ENCODE measurements at regions not wholly inside any gene's neighbourhood (a gene's known extent, or its start where the extent isn't known, plus 50 kb on each side); places are given as distances from the start of the nearest gene placed in this dataset.
A peak's percentile ranks its signal among the peaks of the same experiment; 100 is the strongest.

- Histone ChIP-seq H3K4me1 (ENCODE audit: control insufficient read depth, extremely low read depth, insufficient read depth, low read length) (no peaks in the 10 kb centered on the region), H3K4me3 (ENCODE audit: control insufficient read depth in 2 of 3, extremely low read depth in 1 of 3, insufficient read depth in 2 of 3, low read depth in 1 of 3, low read length in 3 of 3) (no peak overlapping the region), H3K27ac (ENCODE audit: control insufficient read depth, insufficient read depth, low read length) (no peak overlapping the region), H2AFZ (ENCODE audit: control insufficient read depth, low read length) (no peak overlapping the region), H4K20me1 (ENCODE audit: control insufficient read depth, extremely low read depth, insufficient read depth, low read length) (no peaks in the 10 kb centered on the region), H3K36me3 (ENCODE audit: control insufficient read depth in 2 of 2, extremely low read depth in 1 of 2, insufficient read depth in 2 of 2, low read length in 2 of 2) (no peaks in the 10 kb centered on the region), H3K4me2 (ENCODE audit: control insufficient read depth, extremely low read depth, insufficient read depth, low read depth, low read length) (no peak overlapping the region), H3K9me3 (ENCODE audit: control insufficient read depth, low read depth, low read length) (no peaks in the 10 kb centered on the region), H3K9me1 (ENCODE audit: control insufficient read depth, extremely low read depth, insufficient read depth, low read length) (no peaks in the 10 kb centered on the region), H3K9ac (ENCODE audit: control insufficient read depth, extremely low read depth, insufficient read depth, low read length) (no peak overlapping the region), H3K79me2 (ENCODE audit: control insufficient read depth, insufficient read depth, low read length) (no peaks in the 10 kb centered on the region), H3K27me3 (ENCODE audit: control insufficient read depth, extremely low read depth, insufficient read depth, low read length) (no peaks in the 10 kb centered on the region)
- TF ChIP-seq, protein P1, sequence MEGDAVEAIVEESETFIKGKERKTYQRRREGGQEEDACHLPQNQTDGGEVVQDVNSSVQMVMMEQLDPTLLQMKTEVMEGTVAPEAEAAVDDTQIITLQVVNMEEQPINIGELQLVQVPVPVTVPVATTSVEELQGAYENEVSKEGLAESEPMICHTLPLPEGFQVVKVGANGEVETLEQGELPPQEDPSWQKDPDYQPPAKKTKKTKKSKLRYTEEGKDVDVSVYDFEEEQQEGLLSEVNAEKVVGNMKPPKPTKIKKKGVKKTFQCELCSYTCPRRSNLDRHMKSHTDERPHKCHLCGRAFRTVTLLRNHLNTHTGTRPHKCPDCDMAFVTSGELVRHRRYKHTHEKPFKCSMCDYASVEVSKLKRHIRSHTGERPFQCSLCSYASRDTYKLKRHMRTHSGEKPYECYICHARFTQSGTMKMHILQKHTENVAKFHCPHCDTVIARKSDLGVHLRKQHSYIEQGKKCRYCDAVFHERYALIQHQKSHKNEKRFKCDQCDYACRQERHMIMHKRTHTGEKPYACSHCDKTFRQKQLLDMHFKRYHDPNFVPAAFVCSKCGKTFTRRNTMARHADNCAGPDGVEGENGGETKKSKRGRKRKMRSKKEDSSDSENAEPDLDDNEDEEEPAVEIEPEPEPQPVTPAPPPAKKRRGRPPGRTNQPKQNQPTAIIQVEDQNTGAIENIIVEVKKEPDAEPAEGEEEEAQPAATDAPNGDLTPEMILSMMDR (optimal IDR thresholded peaks at IDR 0.05 in 1 of 3, IDR thresholded peaks at IDR 0.05 in 1 of 3, conservative IDR thresholded peaks at IDR 0.05 in 1 of 3; ENCODE audit: extremely low read depth in 1 of 3, insufficient read depth in 2 of 3, low read length in 3 of 3): no peak
- TF ChIP-seq EZH2 (IDR thresholded peaks at IDR 0.05; ENCODE audit: low read length): no peak
- DNase-seq (ENCODE audit: low read depth, low spot score) (no peak), FAIRE-seq (no peak)
- dilution Hi-C loops (cut with MboI; ENCODE audit: extremely low pct_ligation_motif_present, low sequenced_read_pairs): no loop called here
Observed at GRCh38 chr9:89754193-89754592, 149.4 kb downstream of the GADD45G start.

- TF ChIP-seq, protein P1 (optimal IDR thresholded peaks at IDR 0.05 in 1 of 3, IDR thresholded peaks at IDR 0.05 in 1 of 3, conservative IDR thresholded peaks at IDR 0.05 in 1 of 3; ENCODE audit: extremely low read depth in 1 of 3, insufficient read depth in 2 of 3, low read length in 3 of 3): no peak
- TF ChIP-seq EZH2 (IDR thresholded peaks at IDR 0.05; ENCODE audit: low read length): no peak
- no peaks in the 10 kb centered on the region for H3K9me3 ChIP-seq (ENCODE audit: control insufficient read depth, low read depth, low read length)
- H2AFZ ChIP-seq (ENCODE audit: control insufficient read depth, low read length): no peak overlapping the region
- no peaks in the 10 kb centered on the region for H4K20me1 ChIP-seq (ENCODE audit: control insufficient read depth, extremely low read depth, insufficient read depth, low read length)
- dilution Hi-C loops (cut with MboI; ENCODE audit: extremely low pct_ligation_motif_present, low sequenced_read_pairs): no loop called here
- FAIRE-seq (no peak), DNase-seq (ENCODE audit: low read depth, low spot score) (peak; percentile 17)
- no peak overlapping the region for H3K27ac ChIP-seq (ENCODE audit: control insufficient read depth, insufficient read depth, low read length)
- no peaks in the 10 kb centered on the region for H3K4me1 ChIP-seq (ENCODE audit: control insufficient read depth, extremely low read depth, insufficient read depth, low read length)
- no peaks in the 10 kb centered on the region for H3K36me3 ChIP-seq (ENCODE audit: control insufficient read depth in 2 of 2, extremely low read depth in 1 of 2, insufficient read depth in 2 of 2, low read length in 2 of 2)
- H3K4me3 ChIP-seq (ENCODE audit: control insufficient read depth in 2 of 3, extremely low read depth in 1 of 3, insufficient read depth in 2 of 3, low read depth in 1 of 3, low read length in 3 of 3): no peak overlapping the region
- no peaks in the 10 kb centered on the region for H3K79me2 ChIP-seq (ENCODE audit: control insufficient read depth, insufficient read depth, low read length)
- no peak overlapping the region for H3K9ac ChIP-seq (ENCODE audit: control insufficient read depth, extremely low read depth, insufficient read depth, low read length)
- H3K4me2 ChIP-seq (ENCODE audit: control insufficient read depth, extremely low read depth, insufficient read depth, low read depth, low read length): no peak overlapping the region
- H3K27me3 ChIP-seq (ENCODE audit: control insufficient read depth, extremely low read depth, insufficient read depth, low read length): no peaks in the 10 kb centered on the region
- H3K9me1 ChIP-seq (ENCODE audit: control insufficient read depth, extremely low read depth, insufficient read depth, low read length): no peaks in the 10 kb centered on the region
Observed at GRCh38 chr9:89755821-89756220, 151.0 kb downstream of the GADD45G start.

All from keratinocyte (primary cell).